ENCODE measurements at regions not wholly inside any gene's neighbourhood (a gene's known extent, or its start where the extent isn't known, plus 50 kb on each side); places are given as distances from the start of the nearest gene placed in this dataset.

DNA sequence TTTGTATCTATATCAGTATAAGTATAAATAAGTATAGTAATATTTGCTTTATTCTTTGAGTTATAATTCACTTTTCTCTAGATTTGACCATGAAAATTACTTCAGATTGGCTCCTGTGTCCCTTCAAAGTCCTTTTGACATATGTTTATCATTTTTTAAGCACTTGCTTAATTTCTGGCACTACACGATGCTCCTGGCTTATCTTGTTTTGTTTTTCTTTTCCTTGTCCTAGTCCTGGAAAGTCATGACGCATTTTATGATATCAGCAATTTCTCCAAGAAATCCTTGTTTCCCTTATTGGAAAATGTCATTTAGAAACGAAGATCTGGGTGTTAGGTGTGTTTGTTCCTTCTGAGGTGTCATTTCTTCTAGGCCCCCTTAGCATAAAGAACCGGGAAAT, 226.5 kb downstream of the POU4F1 start:
- Histone ChIP-seq H3K9me3 (ENCODE audit: control insufficient read depth in 1 of 2, insufficient read depth in 1 of 2, low read length in 2 of 2) (peaks cover 0 to 1% of the 10 kb centered on the region in 2 experiments), H3K36me3 (ENCODE audit: insufficient read depth, low read length) (no peaks in the 10 kb centered on the region), H3K27me3 (ENCODE audit: control insufficient read depth in 1 of 2, insufficient read depth in 2 of 2, low read length in 2 of 2) (no peaks in the 10 kb centered on the region), H3K4me3 (ENCODE audit: low read length) (no peak overlapping the region), H3K4me1 (ENCODE audit: insufficient read depth, low read length) (no peaks in the 10 kb centered on the region), H3K27ac (ENCODE audit: low read depth in 1 of 2, low read length in 2 of 2) (no peak overlapping the region)
- H3K9me3 Mint-ChIP-seq = no peaks in the 10 kb centered on the region
- TF ChIP-seq, protein P1, sequence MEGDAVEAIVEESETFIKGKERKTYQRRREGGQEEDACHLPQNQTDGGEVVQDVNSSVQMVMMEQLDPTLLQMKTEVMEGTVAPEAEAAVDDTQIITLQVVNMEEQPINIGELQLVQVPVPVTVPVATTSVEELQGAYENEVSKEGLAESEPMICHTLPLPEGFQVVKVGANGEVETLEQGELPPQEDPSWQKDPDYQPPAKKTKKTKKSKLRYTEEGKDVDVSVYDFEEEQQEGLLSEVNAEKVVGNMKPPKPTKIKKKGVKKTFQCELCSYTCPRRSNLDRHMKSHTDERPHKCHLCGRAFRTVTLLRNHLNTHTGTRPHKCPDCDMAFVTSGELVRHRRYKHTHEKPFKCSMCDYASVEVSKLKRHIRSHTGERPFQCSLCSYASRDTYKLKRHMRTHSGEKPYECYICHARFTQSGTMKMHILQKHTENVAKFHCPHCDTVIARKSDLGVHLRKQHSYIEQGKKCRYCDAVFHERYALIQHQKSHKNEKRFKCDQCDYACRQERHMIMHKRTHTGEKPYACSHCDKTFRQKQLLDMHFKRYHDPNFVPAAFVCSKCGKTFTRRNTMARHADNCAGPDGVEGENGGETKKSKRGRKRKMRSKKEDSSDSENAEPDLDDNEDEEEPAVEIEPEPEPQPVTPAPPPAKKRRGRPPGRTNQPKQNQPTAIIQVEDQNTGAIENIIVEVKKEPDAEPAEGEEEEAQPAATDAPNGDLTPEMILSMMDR (IDR thresholded peaks at IDR 0.05) = no peak
- ChIA-PET POLR2A (no interaction called here), CTCF (no interaction called here)
- no peak overlapping the region for H3K4me3 Mint-ChIP-seq
- H3K27me3 Mint-ChIP-seq = no peaks in the 10 kb centered on the region
- intact Hi-C loops (cut with DNase I, micrococcal nuclease) = no loop called here
- H3K36me3 Mint-ChIP-seq (ENCODE audit: low read depth) = no peaks in the 10 kb centered on the region
- no peak overlapping the region for H3K27ac Mint-ChIP-seq
- no peak for DNase-seq
- H3K4me1 Mint-ChIP-seq (ENCODE audit: low read depth) = no peaks in the 10 kb centered on the region
- ATAC-seq (ENCODE audit: poor library complexity) = no peak

DNA sequence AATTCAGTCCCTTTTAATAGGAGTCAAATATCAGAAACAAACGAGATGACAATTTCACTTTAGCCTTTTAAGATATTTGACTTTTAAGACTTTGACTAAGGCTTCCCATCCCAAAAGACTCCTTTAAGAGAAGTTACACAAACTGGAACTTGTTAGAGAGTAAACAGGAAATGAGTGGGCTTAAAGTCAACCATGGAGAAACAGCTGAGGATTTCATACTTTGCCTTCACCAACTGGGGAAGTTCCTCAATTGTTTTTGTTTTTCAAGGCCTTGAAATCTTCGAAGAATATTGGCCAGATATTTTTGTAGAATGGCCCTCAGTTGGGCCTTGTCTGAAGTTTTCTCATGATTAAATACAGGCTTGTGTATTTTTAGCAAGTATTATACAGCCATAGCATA, 227.3 kb downstream of the POU4F1 start:
- Histone ChIP-seq H3K36me3 (ENCODE audit: insufficient read depth, low read length) (no peaks in the 10 kb centered on the region), H3K4me3 (ENCODE audit: low read length) (no peak overlapping the region), H3K27ac (ENCODE audit: low read depth in 1 of 2, low read length in 2 of 2) (no peak overlapping the region), H3K4me1 (ENCODE audit: insufficient read depth, low read length) (no peaks in the 10 kb centered on the region), H3K27me3 (ENCODE audit: control insufficient read depth in 1 of 2, insufficient read depth in 2 of 2, low read length in 2 of 2) (no peaks in the 10 kb centered on the region), H3K9me3 (ENCODE audit: control insufficient read depth in 1 of 2, insufficient read depth in 1 of 2, low read length in 2 of 2) (no peaks in the 10 kb centered on the region)
- TF ChIP-seq, protein P1 (IDR thresholded peaks at IDR 0.05) = no peak
- Mint-ChIP-seq H3K9me3 (no peaks in the 10 kb centered on the region), H3K27me3 (no peaks in the 10 kb centered on the region), H3K4me1 (ENCODE audit: low read depth) (no peaks in the 10 kb centered on the region), H3K36me3 (ENCODE audit: low read depth) (no peaks in the 10 kb centered on the region), H3K4me3 (no peak overlapping the region), H3K27ac (no peak overlapping the region)
- ATAC-seq (ENCODE audit: poor library complexity) (no peak), DNase-seq (no peak)
- ChIA-PET POLR2A (no interaction called here), CTCF (no interaction called here)
- intact Hi-C loops (cut with DNase I, micrococcal nuclease) = no loop called here

DNA sequence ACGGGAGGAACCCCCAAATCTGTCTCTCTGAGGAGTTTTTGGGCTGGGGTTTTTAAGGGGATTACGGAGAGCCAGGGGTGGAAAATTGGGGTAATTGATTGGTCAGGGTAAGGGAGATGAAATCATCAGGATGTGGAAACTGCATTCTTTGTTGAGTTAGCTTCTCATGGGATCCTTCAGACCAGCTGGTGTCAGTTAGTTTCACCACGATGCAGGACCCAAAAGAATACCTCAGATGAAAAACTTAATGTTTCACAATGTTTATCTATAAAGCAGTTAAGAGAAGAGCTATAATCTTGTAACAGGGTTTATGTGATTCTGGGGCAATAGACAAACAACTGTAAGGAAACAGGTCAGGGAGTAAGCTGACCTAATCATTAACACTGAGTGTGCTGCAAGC, 230.8 kb downstream of the POU4F1 start:
- TF ChIP-seq, protein P1 (IDR thresholded peaks at IDR 0.05) = no peak
- Histone ChIP-seq H3K27ac (ENCODE audit: low read depth in 1 of 2, low read length in 2 of 2) (no peak overlapping the region), H3K27me3 (ENCODE audit: control insufficient read depth in 1 of 2, insufficient read depth in 2 of 2, low read length in 2 of 2) (no peaks in the 10 kb centered on the region), H3K9me3 (ENCODE audit: control insufficient read depth in 1 of 2, insufficient read depth in 1 of 2, low read length in 2 of 2) (no peaks in the 10 kb centered on the region), H3K36me3 (ENCODE audit: insufficient read depth, low read length) (no peaks in the 10 kb centered on the region), H3K4me1 (ENCODE audit: insufficient read depth, low read length) (no peaks in the 10 kb centered on the region), H3K4me3 (ENCODE audit: low read length) (no peak overlapping the region)
- Mint-ChIP-seq H3K27ac (no peak overlapping the region), H3K4me3 (no peak overlapping the region), H3K4me1 (ENCODE audit: low read depth) (no peaks in the 10 kb centered on the region), H3K9me3 (no peaks in the 10 kb centered on the region), H3K36me3 (ENCODE audit: low read depth) (no peaks in the 10 kb centered on the region), H3K27me3 (no peaks in the 10 kb centered on the region)
- ChIA-PET POLR2A (no interaction called here), CTCF (no interaction called here)
- no peak for ATAC-seq (ENCODE audit: poor library complexity)
- intact Hi-C loops (cut with DNase I, micrococcal nuclease) = no loop called here
- DNase-seq = no peak

Data from CD4-positive, alpha-beta T cell (primary cell).